Osteocyte (in vitro differentiated cells): ENCODE measurements at regions not wholly inside any gene's neighbourhood (a gene's known extent, or its start where the extent isn't known, plus 50 kb on each side); places are given as distances from the start of the nearest gene placed in this dataset.

ENCODE experiments used
- DNase-seq: peaks from one replicate; pipeline ENCODE4 v3.0.0; 2021; ENCODE audit warnings: mixed read lengths; ENCODE audit not compliant: unreplicated experiment; ENCODE audit errors: extremely low spot score
- H3K27ac Mint-ChIP-seq: one replicate; pipeline ENCODE4 v1.8.0; 2021; ENCODE audit warnings: mild to moderate bottlenecking, mixed read lengths; ENCODE audit not compliant: unreplicated experiment
- H3K27me3 Mint-ChIP-seq: one replicate; pipeline ENCODE4 v1.8.0; 2021; ENCODE audit warnings: mixed read lengths; ENCODE audit not compliant: unreplicated experiment
- H3K36me3 Mint-ChIP-seq: one replicate; pipeline ENCODE4 v1.8.0; 2021; ENCODE audit warnings: mixed read lengths; ENCODE audit not compliant: unreplicated experiment
- H3K4me1 Mint-ChIP-seq: one replicate; pipeline ENCODE4 v1.8.0; 2021; ENCODE audit warnings: mixed read lengths; ENCODE audit not compliant: unreplicated experiment
- H3K4me3 Mint-ChIP-seq: one replicate; pipeline ENCODE4 v1.8.0; 2021; ENCODE audit warnings: mild to moderate bottlenecking, moderate library complexity, mixed read lengths; ENCODE audit not compliant: unreplicated experiment
- H3K9me3 Mint-ChIP-seq: one replicate; pipeline ENCODE4 v1.8.0; 2021; ENCODE audit warnings: mixed read lengths; ENCODE audit not compliant: unreplicated experiment
- TF ChIP-seq, protein P1 (sequence below): fragments of 200-600 bp; sonication (generic); IDR thresholded peaks from 2 replicates; pipeline ENCODE4 v1.5.0; 2021; ENCODE audit warnings: antibody characterized with exemption, mild to moderate bottlenecking, moderate library complexity

DNA sequence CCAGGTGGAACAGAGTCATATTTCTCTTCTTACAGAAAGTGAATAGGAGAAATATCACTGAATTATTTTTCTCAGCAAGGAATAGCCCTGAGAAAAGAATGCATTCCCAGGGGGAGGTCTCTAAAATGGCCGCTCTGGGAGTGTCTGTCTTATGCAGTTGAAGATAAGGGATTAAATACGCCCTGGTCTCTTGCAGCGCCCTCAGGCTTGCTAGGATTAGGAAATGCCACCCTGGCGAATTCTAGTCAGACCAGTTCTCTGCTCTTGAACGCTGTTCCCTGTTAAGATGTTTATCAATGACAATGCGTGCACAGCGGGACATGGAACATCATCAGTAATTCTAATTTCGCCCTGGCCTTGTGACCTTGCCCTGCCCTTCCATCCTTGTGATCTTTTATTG is 949.0 kb upstream of the SEMA6D start:
- Mint-ChIP-seq H3K9me3 (peaks cover 30% of the 10 kb centered on the region), H3K4me1 (no peaks in the 10 kb centered on the region), H3K27me3 (no peaks in the 10 kb centered on the region), H3K27ac (no peak overlapping the region), H3K36me3 (no peaks in the 10 kb centered on the region), H3K4me3 (no peak overlapping the region)
- no peak for DNase-seq
- TF ChIP-seq, protein P1, sequence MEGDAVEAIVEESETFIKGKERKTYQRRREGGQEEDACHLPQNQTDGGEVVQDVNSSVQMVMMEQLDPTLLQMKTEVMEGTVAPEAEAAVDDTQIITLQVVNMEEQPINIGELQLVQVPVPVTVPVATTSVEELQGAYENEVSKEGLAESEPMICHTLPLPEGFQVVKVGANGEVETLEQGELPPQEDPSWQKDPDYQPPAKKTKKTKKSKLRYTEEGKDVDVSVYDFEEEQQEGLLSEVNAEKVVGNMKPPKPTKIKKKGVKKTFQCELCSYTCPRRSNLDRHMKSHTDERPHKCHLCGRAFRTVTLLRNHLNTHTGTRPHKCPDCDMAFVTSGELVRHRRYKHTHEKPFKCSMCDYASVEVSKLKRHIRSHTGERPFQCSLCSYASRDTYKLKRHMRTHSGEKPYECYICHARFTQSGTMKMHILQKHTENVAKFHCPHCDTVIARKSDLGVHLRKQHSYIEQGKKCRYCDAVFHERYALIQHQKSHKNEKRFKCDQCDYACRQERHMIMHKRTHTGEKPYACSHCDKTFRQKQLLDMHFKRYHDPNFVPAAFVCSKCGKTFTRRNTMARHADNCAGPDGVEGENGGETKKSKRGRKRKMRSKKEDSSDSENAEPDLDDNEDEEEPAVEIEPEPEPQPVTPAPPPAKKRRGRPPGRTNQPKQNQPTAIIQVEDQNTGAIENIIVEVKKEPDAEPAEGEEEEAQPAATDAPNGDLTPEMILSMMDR: no peak

DNA sequence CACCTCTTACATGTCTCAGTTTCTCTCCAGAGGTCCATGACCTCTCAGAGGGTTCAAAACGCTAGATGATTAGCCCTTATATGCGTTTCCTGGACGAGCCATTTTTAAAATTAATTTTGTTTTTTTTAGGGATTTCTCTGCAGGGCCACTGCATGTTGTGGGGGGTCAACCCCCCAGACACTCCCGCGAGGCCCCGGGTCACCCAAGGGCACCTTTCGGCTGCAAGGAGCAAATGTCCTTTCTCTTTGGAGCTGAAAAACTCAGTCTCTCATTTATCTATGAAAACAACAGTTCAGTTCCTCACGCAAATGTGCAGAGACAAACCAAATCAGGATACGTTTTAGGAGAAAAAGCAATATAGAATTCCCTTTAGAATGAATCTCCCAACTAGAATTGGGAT is 944.3 kb upstream of the SEMA6D start:
- TF ChIP-seq, protein P1: no peak
- DNase-seq: no peak
- no peaks in the 10 kb centered on the region for H3K4me1 Mint-ChIP-seq

DNA sequence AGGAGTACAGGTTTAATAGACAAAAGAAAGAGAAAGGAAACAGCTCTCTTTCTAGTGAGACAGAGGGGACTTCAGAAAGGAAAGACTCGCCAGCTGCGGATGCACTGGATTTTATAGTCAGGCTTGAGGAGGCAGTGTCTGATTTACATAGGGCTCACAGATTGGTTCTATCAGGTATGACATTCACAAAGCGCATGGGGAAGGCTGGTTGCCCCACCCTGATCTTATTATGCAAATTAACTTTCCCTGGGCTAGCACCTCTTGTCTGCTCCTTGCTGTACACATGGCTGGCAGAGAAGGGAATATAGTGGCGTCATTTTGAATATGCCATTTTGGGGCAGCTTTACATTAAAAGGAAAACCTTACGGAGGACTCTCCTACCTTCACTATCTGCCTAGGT is 938.4 kb upstream of the SEMA6D start:
- no peak for DNase-seq
- no peaks in the 10 kb centered on the region for H3K36me3 Mint-ChIP-seq
- H3K27ac Mint-ChIP-seq: no peak overlapping the region
- H3K4me1 Mint-ChIP-seq: no peaks in the 10 kb centered on the region
- TF ChIP-seq, protein P1: no peak
- peaks cover 10% of the 10 kb centered on the region for H3K9me3 Mint-ChIP-seq
- H3K4me3 Mint-ChIP-seq: no peak overlapping the region
- H3K27me3 Mint-ChIP-seq: no peaks in the 10 kb centered on the region

More for the DNA sequence above, 944.3 kb upstream of the SEMA6D start:
- Mint-ChIP-seq H3K36me3 (no peaks in the 10 kb centered on the region), H3K9me3 (peaks cover 28% of the 10 kb centered on the region), H3K27me3 (no peaks in the 10 kb centered on the region), H3K4me3 (no peak overlapping the region), H3K27ac (no peak overlapping the region)

DNA sequence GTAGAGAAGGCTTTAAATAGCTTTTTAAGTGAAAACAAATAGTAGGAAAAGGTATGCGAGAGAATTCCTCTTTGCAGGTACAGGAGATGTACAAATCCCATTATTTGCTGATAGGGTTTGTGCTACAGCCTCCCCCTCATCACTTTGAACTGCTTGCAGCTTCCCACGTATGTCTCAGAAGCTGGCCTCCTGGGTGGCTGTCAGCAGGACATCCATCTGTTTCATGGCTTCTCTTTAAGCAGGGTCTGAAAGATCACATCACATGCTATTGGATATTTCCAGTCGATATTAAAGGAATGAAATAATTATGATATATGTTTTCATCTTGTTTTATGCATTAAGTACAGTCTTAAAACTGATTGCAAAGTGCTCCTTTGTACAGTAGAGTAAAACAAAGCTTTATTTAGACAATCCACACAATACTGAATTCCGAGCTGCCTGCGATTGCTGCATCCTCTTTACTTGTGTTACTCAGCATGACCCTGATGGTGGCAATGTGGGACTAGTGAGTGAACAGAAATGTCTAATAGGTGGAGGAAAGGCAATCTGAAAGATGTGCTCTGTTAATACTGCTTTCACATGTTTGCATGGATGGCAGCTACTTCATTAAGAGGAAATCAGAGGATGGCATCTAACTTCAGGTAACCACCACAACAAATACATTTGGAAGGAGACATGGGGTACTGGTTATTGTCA is 930.6 kb upstream of the SEMA6D start:
- Mint-ChIP-seq H3K27me3 (no peaks in the 10 kb centered on the region), H3K4me3 (no peak overlapping the region), H3K9me3 (no peaks in the 10 kb centered on the region), H3K36me3 (no peaks in the 10 kb centered on the region), H3K4me1 (no peaks in the 10 kb centered on the region), H3K27ac (no peak overlapping the region)
- TF ChIP-seq, protein P1: no peak
- no peak for DNase-seq

DNA sequence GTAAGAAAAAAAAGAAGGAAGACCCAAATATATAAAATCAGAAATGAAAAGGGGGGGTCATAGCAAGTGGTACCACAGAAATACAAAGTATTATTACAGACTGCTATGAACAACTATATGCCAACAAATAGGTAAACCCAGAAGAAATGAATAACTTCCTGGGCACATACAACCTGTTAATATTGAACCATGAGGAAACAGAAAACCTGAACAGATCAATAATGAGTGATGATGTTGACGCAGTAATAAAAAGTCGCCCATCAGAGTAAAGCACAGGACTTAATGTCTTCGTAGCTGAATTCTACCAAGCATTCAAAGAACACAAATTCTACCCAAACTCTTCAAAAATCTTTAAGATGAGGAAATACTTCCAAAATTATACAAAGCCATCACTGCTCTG is 921.6 kb upstream of the SEMA6D start:
- TF ChIP-seq, protein P1: no peak
- Mint-ChIP-seq H3K27ac (no peak overlapping the region), H3K36me3 (no peaks in the 10 kb centered on the region), H3K4me1 (no peaks in the 10 kb centered on the region), H3K4me3 (no peak overlapping the region), H3K9me3 (peaks cover 4% of the 10 kb centered on the region), H3K27me3 (no peaks in the 10 kb centered on the region)
- DNase-seq: no peak
